ENCODE measurements at regions not wholly inside any gene's neighbourhood (a gene's known extent, or its start where the extent isn't known, plus 50 kb on each side); places are given as distances from the start of the nearest gene placed in this dataset.

DNA sequence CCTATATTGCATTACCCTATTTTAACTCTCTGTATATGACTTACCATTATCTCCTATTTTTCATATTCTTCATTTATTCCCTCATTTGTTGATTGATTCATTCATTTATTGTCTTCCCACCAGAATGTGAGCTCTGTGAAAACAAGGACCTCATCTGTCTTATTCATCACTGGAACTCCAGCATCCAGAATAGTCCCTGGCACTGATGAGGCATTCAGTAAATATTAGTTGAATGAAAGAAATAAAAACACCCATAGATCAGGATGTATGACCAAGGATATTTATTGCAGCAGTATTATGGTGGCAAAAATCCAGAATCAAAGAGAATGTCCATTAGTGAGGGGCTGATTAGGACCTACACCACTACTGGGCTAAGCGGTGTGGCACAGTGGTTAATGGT is 164.9 kb downstream of the SPRY1 start:
- no peaks in the 10 kb centered on the region for H3K36me3 ChIP-seq (ENCODE audit: insufficient read depth)
- TF ChIP-seq, protein P1, sequence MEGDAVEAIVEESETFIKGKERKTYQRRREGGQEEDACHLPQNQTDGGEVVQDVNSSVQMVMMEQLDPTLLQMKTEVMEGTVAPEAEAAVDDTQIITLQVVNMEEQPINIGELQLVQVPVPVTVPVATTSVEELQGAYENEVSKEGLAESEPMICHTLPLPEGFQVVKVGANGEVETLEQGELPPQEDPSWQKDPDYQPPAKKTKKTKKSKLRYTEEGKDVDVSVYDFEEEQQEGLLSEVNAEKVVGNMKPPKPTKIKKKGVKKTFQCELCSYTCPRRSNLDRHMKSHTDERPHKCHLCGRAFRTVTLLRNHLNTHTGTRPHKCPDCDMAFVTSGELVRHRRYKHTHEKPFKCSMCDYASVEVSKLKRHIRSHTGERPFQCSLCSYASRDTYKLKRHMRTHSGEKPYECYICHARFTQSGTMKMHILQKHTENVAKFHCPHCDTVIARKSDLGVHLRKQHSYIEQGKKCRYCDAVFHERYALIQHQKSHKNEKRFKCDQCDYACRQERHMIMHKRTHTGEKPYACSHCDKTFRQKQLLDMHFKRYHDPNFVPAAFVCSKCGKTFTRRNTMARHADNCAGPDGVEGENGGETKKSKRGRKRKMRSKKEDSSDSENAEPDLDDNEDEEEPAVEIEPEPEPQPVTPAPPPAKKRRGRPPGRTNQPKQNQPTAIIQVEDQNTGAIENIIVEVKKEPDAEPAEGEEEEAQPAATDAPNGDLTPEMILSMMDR (conservative IDR thresholded peaks at IDR 0.05; ENCODE audit: low read depth, low read length): no peak
- no peak overlapping the region for H3K4me2 ChIP-seq
- H3K9ac ChIP-seq: no peak overlapping the region
- H2AFZ ChIP-seq (ENCODE audit: low read depth): no peak overlapping the region
- no peak overlapping the region for H3K4me3 ChIP-seq (IDR thresholded peaks at IDR 0.05; ENCODE audit: insufficient read depth, low read depth, low read length)
- H3K27me3 ChIP-seq (ENCODE audit: insufficient read depth, low read depth): no peaks in the 10 kb centered on the region
- peaks cover 9% of the 10 kb centered on the region for H3K4me1 ChIP-seq (ENCODE audit: low read depth, poor library complexity, severe bottlenecking)
- H4K20me1 ChIP-seq (ENCODE audit: insufficient read depth): no peaks in the 10 kb centered on the region
- no peak overlapping the region for H3K27ac ChIP-seq
- H3K79me2 ChIP-seq (ENCODE audit: insufficient read depth, low read depth): no peaks in the 10 kb centered on the region

DNA sequence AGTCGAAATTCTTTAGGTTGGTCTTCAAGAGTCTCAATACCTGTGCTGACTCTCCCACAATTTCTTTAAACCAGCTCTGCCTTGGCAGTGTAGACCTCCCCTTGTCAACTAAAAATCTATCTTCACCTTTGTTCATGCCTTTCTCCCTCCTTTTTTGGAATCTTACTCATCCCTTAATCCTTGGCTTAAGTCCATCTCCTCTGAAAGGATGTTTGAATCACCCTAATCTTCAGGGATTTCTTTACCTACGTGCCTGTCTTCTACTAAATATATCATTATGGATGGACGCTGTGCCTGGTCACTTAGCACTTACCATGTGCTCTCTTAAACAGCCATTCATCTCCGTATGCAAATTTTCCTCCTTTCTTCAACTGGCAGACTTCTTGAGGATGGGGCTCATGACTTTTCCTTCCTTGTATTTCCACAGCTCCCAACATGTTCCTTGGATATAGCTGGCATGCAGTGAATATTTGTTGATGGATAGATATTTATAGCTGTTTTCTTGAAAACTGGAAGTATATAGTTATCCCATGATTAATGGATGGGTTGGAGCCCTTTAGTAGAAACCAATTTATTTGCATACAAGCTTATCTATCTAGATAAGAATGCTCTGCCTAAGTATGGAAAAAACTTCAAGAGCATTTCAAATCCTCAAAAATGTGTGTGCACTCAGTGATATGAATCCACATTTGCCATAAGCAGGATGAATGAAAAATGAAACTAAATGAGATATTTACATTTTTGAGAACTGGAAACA is 166.6 kb downstream of the SPRY1 start:
- TF ChIP-seq, protein P1 (conservative IDR thresholded peaks at IDR 0.05; ENCODE audit: low read depth, low read length): no peak
- Histone ChIP-seq H3K27ac (no peak overlapping the region), H2AFZ (ENCODE audit: low read depth) (no peak overlapping the region), H3K79me2 (ENCODE audit: insufficient read depth, low read depth) (no peaks in the 10 kb centered on the region), H3K4me1 (ENCODE audit: low read depth, poor library complexity, severe bottlenecking) (peaks cover 9% of the 10 kb centered on the region), H3K36me3 (ENCODE audit: insufficient read depth) (no peaks in the 10 kb centered on the region), H3K4me2 (no peak overlapping the region), H3K9ac (no peak overlapping the region), H4K20me1 (ENCODE audit: insufficient read depth) (no peaks in the 10 kb centered on the region), H3K4me3 (IDR thresholded peaks at IDR 0.05; ENCODE audit: insufficient read depth, low read depth, low read length) (no peak overlapping the region), H3K27me3 (ENCODE audit: insufficient read depth, low read depth) (no peaks in the 10 kb centered on the region)

DNA sequence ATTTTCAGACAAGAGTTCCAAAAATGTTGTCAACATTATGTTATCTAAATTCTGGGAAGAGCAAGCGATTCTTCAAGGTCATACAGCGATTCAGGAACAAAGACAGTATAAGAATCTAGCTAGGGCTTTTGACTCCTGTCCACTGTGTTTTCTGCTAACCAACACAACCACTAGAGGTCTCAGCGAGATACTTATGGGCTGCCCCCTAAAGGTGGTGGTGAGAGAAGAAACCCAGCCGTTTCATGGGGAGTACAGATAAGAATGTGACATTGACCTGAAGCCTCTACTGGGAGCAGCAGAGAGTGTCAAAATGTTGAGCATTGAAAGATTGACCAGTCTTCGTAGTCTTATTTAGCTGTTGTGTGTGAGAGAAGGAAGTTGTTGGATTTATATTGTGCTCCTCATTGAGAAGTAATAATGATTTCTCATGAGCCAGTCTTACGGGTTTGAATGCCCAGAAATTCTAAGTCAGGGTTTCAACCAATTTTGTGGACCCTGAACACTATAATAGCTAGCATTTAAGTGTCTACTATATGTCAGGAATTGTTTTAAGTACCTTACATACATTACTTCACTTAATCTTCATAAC is 168.3 kb downstream of the SPRY1 start:
- H3K27me3 ChIP-seq (ENCODE audit: insufficient read depth, low read depth): no peaks in the 10 kb centered on the region
- H3K9ac ChIP-seq: no peak overlapping the region
- H4K20me1 ChIP-seq (ENCODE audit: insufficient read depth): no peaks in the 10 kb centered on the region
- H2AFZ ChIP-seq (ENCODE audit: low read depth): no peak overlapping the region
- H3K4me1 ChIP-seq (ENCODE audit: low read depth, poor library complexity, severe bottlenecking): peaks cover 9% of the 10 kb centered on the region
- H3K79me2 ChIP-seq (ENCODE audit: insufficient read depth, low read depth): no peaks in the 10 kb centered on the region
- H3K36me3 ChIP-seq (ENCODE audit: insufficient read depth): no peaks in the 10 kb centered on the region
- TF ChIP-seq, protein P1 (conservative IDR thresholded peaks at IDR 0.05; ENCODE audit: low read depth, low read length): peak; percentile 95
- H3K4me2 ChIP-seq: no peak overlapping the region
- no peak overlapping the region for H3K27ac ChIP-seq
- no peak overlapping the region for H3K4me3 ChIP-seq (IDR thresholded peaks at IDR 0.05; ENCODE audit: insufficient read depth, low read depth, low read length)

DNA sequence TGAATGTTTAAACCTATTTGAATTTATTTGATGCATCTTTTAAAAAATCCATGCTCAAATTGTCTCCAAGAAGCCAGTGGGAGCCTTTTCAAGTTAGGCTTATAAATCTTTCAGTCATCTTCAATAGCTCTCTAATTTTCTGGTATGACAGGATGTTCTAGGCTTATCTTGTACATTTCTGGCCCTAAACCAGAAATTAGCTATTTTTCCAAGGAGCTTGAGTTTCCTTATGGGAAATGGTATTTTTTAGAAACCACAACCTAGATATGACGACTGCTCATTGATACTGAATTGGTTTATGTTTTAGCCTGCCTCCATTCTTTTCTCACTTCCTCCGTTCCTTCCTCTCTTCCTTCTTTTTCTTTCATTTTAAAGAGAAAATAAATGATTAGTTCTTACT is 172.3 kb downstream of the SPRY1 start:
- Histone ChIP-seq H3K27me3 (ENCODE audit: insufficient read depth, low read depth) (no peaks in the 10 kb centered on the region), H2AFZ (ENCODE audit: low read depth) (no peak overlapping the region)
- TF ChIP-seq, protein P1 (conservative IDR thresholded peaks at IDR 0.05; ENCODE audit: low read depth, low read length): no peak

More for the DNA sequence above, 172.3 kb downstream of the SPRY1 start:
- H3K9ac ChIP-seq: no peak overlapping the region
- H3K36me3 ChIP-seq (ENCODE audit: insufficient read depth): no peaks in the 10 kb centered on the region
- no peak overlapping the region for H3K4me3 ChIP-seq (IDR thresholded peaks at IDR 0.05; ENCODE audit: insufficient read depth, low read depth, low read length)
- H3K4me2 ChIP-seq: no peak overlapping the region
- no peak overlapping the region for H3K27ac ChIP-seq
- no peaks in the 10 kb centered on the region for H3K79me2 ChIP-seq (ENCODE audit: insufficient read depth, low read depth)
- no peaks in the 10 kb centered on the region for H4K20me1 ChIP-seq (ENCODE audit: insufficient read depth)
- H3K4me1 ChIP-seq (ENCODE audit: low read depth, poor library complexity, severe bottlenecking): peaks cover 9% of the 10 kb centered on the region

Data from KMS-11 (cell line).